ENCODE measurements at regions not wholly inside any gene's neighbourhood (a gene's known extent, or its start where the extent isn't known, plus 50 kb on each side); places are given as distances from the start of the nearest gene placed in this dataset.
A peak's percentile ranks its signal among the peaks of the same experiment; 100 is the strongest.
"Not testable (repeated sequence)": the region's sequence is repeated elsewhere in the genome, so short reads cannot be mapped to it uniquely, and the experiment has no call there.

- no peak for DNase-seq (ENCODE audit: low read depth, low spot score)
These were observed 638.3 kb upstream of the GRIA3 start for GRCh38 chrX:122545778-122546177.

- DNase-seq (ENCODE audit: low read depth, low spot score) = no peak
These were observed 637.8 kb upstream of the GRIA3 start for GRCh38 chrX:122546269-122546668.

- DNase-seq (ENCODE audit: low read depth, low spot score) = no peak
These were observed 631.7 kb upstream of the GRIA3 start for GRCh38 chrX:122552286-122552800.

- DNase-seq (ENCODE audit: low read depth, low spot score) = no peak
These were observed 628.2 kb upstream of the GRIA3 start for GRCh38 chrX:122555925-122556324.

- peak; percentile 14 for DNase-seq (ENCODE audit: low read depth, low spot score)
These were observed 618.1 kb upstream of the GRIA3 start for GRCh38 chrX:122565952-122566351.

- no peak for DNase-seq (ENCODE audit: low read depth, low spot score)
These were observed 617.7 kb upstream of the GRIA3 start for GRCh38 chrX:122566401-122566800.

GRCh38 chrX:122567911-122568310 is 616.2 kb upstream of the GRIA3 start:
- DNase-seq (ENCODE audit: low read depth, low spot score) = no peak

- DNase-seq (ENCODE audit: low read depth, low spot score) = no peak
These were observed 611.6 kb upstream of the GRIA3 start for GRCh38 chrX:122572461-122572860.

- DNase-seq (ENCODE audit: low read depth, low spot score) = no peak
These were observed 605.0 kb upstream of the GRIA3 start for GRCh38 chrX:122579036-122579435.

- no peak for DNase-seq (ENCODE audit: low read depth, low spot score)
These were observed 604.6 kb upstream of the GRIA3 start for GRCh38 chrX:122579526-122579925.

GRCh38 chrX:122582280-122582974 is 601.7 kb upstream of the GRIA3 start:
- no peak for DNase-seq (ENCODE audit: low read depth, low spot score)

- DNase-seq (ENCODE audit: low read depth, low spot score) = no peak
These were observed 601.1 kb upstream of the GRIA3 start for GRCh38 chrX:122582975-122583305.

GRCh38 chrX:122583551-122583950 is 600.5 kb upstream of the GRIA3 start:
- DNase-seq (ENCODE audit: low read depth, low spot score) = no peak

GRCh38 chrX:122584981-122585380 is 599.1 kb upstream of the GRIA3 start:
- DNase-seq (ENCODE audit: low read depth, low spot score) = no peak

- DNase-seq (ENCODE audit: low read depth, low spot score) = no peak
These were observed 597.2 kb upstream of the GRIA3 start for GRCh38 chrX:122586831-122587230.

GRCh38 chrX:122591546-122591945 is 592.5 kb upstream of the GRIA3 start:
- DNase-seq (ENCODE audit: low read depth, low spot score) = peak; percentile 61

GRCh38 chrX:122596998-122597397 is 587.1 kb upstream of the GRIA3 start:
- no peak for DNase-seq (ENCODE audit: low read depth, low spot score)

- DNase-seq (ENCODE audit: low read depth, low spot score) = no peak
These were observed 561.3 kb upstream of the GRIA3 start for GRCh38 chrX:122622795-122623194.

- no peak for DNase-seq (ENCODE audit: low read depth, low spot score)
These were observed 558.8 kb upstream of the GRIA3 start for GRCh38 chrX:122625239-122625638.

GRCh38 chrX:122625821-122626220 is 558.3 kb upstream of the GRIA3 start:
- DNase-seq (ENCODE audit: low read depth, low spot score) = no peak

GRCh38 chrX:122626871-122627270 is 557.2 kb upstream of the GRIA3 start:
- DNase-seq (ENCODE audit: low read depth, low spot score) = no peak

GRCh38 chrX:122641136-122641535 is 542.9 kb upstream of the GRIA3 start:
- no peak for DNase-seq (ENCODE audit: low read depth, low spot score)

- no peak for DNase-seq (ENCODE audit: low read depth, low spot score)
These were observed 542.3 kb upstream of the GRIA3 start for GRCh38 chrX:122641826-122642225.

- not testable (repeated sequence) for DNase-seq (ENCODE audit: low read depth, low spot score)
These were observed 528.8 kb upstream of the GRIA3 start for GRCh38 chrX:122655256-122655655.
